ACC112 (cell line): ENCODE measurements at regions not wholly inside any gene's neighbourhood (a gene's known extent, or its start where the extent isn't known, plus 50 kb on each side); places are given as distances from the start of the nearest gene placed in this dataset.

Source experiments
- H2AFZ ChIP-seq: fragments of 200-600 bp; sonication (generic); one replicate; pipeline ENCODE4 v1.6.0; 2017; ENCODE audit warnings: antibody characterized with exemption, low read length; ENCODE audit not compliant: unreplicated experiment
- H3K27ac ChIP-seq: fragments of 200-600 bp; sonication (generic); 2 replicates; pipeline ENCODE4 v1.5.1; 2014; ENCODE audit warnings: low read depth, mild to moderate bottlenecking, antibody characterized with exemption, low read length, moderate library complexity
- H3K27me3 ChIP-seq: fragments of 200-600 bp; sonication (generic); 2 replicates; pipeline ENCODE4 v1.6.1; 2014; ENCODE audit warnings: mild to moderate bottlenecking, antibody characterized with exemption, low read length, moderate library complexity, mixed read lengths; ENCODE audit not compliant: insufficient read depth
- H3K36me3 ChIP-seq: fragments of 200-600 bp; sonication (generic); 2 replicates; pipeline ENCODE4 v1.6.1; 2016; ENCODE audit warnings: mild to moderate bottlenecking, antibody characterized with exemption, low read length, moderate library complexity, mixed read lengths; ENCODE audit not compliant: insufficient read depth
- H3K4me1 ChIP-seq: fragments of 200-600 bp; sonication (generic); one replicate; pipeline ENCODE4 v1.6.1; 2016; ENCODE audit warnings: low read length, mixed read lengths; ENCODE audit not compliant: insufficient read depth, unreplicated experiment, control insufficient read depth
- H3K4me3 ChIP-seq: fragments of 200-600 bp; sonication (generic); 2 replicates; pipeline ENCODE4 v1.5.1; 2014; ENCODE audit warnings: mild to moderate bottlenecking, low read depth, low read length
- H3K79me2 ChIP-seq: fragments of 200-600 bp; sonication (generic); one replicate; pipeline ENCODE4 v1.6.0; 2016; ENCODE audit warnings: low read length; ENCODE audit not compliant: control insufficient read depth, unreplicated experiment, insufficient read depth

DNA sequence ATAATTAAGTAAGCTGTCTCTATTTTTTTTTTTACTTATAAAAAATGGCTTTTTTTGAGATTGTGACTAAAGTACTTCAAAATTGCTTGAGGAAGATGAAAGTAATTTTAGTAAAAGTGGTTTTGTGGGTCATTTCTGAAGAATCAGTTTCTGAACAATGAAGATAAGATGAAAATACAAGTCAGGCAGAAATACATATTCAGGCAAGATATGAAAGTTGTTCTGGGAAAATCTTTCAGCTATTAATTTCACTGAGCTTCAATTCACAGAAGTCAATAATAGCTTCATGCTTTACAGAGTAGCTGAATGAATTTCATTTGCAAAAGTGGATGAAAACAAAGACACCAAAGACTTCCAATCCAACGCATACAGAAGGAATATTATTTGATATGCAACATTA is 305.2 kb upstream of the ARSJ start:
- H2AFZ ChIP-seq = no peak overlapping the region
- H3K4me1 ChIP-seq = peaks cover 16% of the 10 kb centered on the region
- no peaks in the 10 kb centered on the region for H3K27me3 ChIP-seq

GRCh38 chr4:114286262-114286810 is 306.9 kb upstream of the ARSJ start:
- Histone ChIP-seq H3K4me1 (peaks cover 16% of the 10 kb centered on the region), H3K27me3 (no peaks in the 10 kb centered on the region), H3K79me2 (no peaks in the 10 kb centered on the region), H3K4me3 (peak overlapping the region; percentile 24; the same call in 1 of the 2 replicates), H3K36me3 (no peaks in the 10 kb centered on the region), H3K27ac (peak overlapping the region; percentile 18; the same call in 1 of the 2 replicates), H2AFZ (peak overlapping the region; percentile 56)

More for the DNA sequence above, 305.2 kb upstream of the ARSJ start:
- no peaks in the 10 kb centered on the region for H3K79me2 ChIP-seq
- no peak overlapping the region for H3K4me3 ChIP-seq
- no peaks in the 10 kb centered on the region for H3K36me3 ChIP-seq
- H3K27ac ChIP-seq = no peak overlapping the region

- Histone ChIP-seq H3K27ac (no peak overlapping the region), H3K4me3 (no peak overlapping the region), H3K36me3 (no peaks in the 10 kb centered on the region), H3K4me1 (peaks cover 8% of the 10 kb centered on the region), H3K79me2 (no peaks in the 10 kb centered on the region), H3K27me3 (no peaks in the 10 kb centered on the region), H2AFZ (no peak overlapping the region)
Measured at GRCh38 chr4:114287079-114287696, 307.7 kb upstream of the ARSJ start.

GRCh38 chr4:114296126-114296525 is 302.5 kb upstream of the UGT8 start:
- Histone ChIP-seq H3K36me3 (no peaks in the 10 kb centered on the region), H3K79me2 (no peaks in the 10 kb centered on the region), H3K4me3 (no peak overlapping the region), H3K27ac (no peak overlapping the region), H2AFZ (no peak overlapping the region), H3K27me3 (no peaks in the 10 kb centered on the region), H3K4me1 (no peaks in the 10 kb centered on the region)

GRCh38 chr4:114302472-114302871 is 296.1 kb upstream of the UGT8 start:
- H3K36me3 ChIP-seq = no peaks in the 10 kb centered on the region
- H3K27me3 ChIP-seq = no peaks in the 10 kb centered on the region
- H3K27ac ChIP-seq = no peak overlapping the region
- no peaks in the 10 kb centered on the region for H3K79me2 ChIP-seq
- H2AFZ ChIP-seq = peak overlapping the region; percentile 88
- no peaks in the 10 kb centered on the region for H3K4me1 ChIP-seq
- peak overlapping the region; percentile 44; the same call in 1 of the 2 replicates for H3K4me3 ChIP-seq

GRCh38 chr4:114304046-114304445 is 294.6 kb upstream of the UGT8 start:
- H3K27ac ChIP-seq = no peak overlapping the region
- H3K79me2 ChIP-seq = no peaks in the 10 kb centered on the region
- no peaks in the 10 kb centered on the region for H3K36me3 ChIP-seq
- no peaks in the 10 kb centered on the region for H3K4me1 ChIP-seq
- H2AFZ ChIP-seq = peak overlapping the region; percentile 32
- no peak overlapping the region for H3K4me3 ChIP-seq
- no peaks in the 10 kb centered on the region for H3K27me3 ChIP-seq

- Histone ChIP-seq H3K36me3 (no peaks in the 10 kb centered on the region), H3K79me2 (no peaks in the 10 kb centered on the region), H3K4me3 (no peak overlapping the region), H2AFZ (peak overlapping the region; percentile 32), H3K4me1 (no peaks in the 10 kb centered on the region), H3K27ac (no peak overlapping the region), H3K27me3 (no peaks in the 10 kb centered on the region)
Measured at GRCh38 chr4:114304567-114304966, 294.0 kb upstream of the UGT8 start.

DNA sequence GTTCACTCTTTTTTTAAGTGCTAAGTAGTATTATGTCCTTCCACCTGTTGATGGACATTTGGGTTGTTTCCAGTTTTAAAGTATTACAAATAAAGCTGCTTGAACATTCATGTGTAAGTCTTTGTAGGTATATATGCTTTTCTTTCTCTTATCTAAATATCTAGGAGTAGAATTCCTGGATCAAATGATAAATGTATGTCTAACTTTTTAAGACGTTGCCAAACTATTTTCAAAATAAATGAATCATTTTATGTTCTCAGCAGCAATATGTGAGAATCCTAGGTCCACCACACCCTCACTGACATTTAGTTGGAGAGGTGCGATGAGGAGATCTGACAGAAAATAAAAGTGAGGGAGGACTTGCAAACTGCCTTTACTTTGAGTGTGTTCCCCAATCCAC is 291.7 kb upstream of the UGT8 start:
- Histone ChIP-seq H3K27me3 (no peaks in the 10 kb centered on the region), H2AFZ (no peak overlapping the region), H3K4me3 (no peak overlapping the region), H3K4me1 (no peaks in the 10 kb centered on the region), H3K79me2 (no peaks in the 10 kb centered on the region), H3K36me3 (no peaks in the 10 kb centered on the region), H3K27ac (no peak overlapping the region)

GRCh38 chr4:114310296-114310925 is 288.2 kb upstream of the UGT8 start:
- Histone ChIP-seq H3K36me3 (no peaks in the 10 kb centered on the region), H3K4me3 (no peak overlapping the region), H3K79me2 (no peaks in the 10 kb centered on the region), H3K27me3 (no peaks in the 10 kb centered on the region), H2AFZ (no peak overlapping the region), H3K4me1 (no peaks in the 10 kb centered on the region), H3K27ac (no peak overlapping the region)

- H3K79me2 ChIP-seq = no peaks in the 10 kb centered on the region
- H3K4me3 ChIP-seq = no peak overlapping the region
- H2AFZ ChIP-seq = no peak overlapping the region
- H3K36me3 ChIP-seq = no peaks in the 10 kb centered on the region
- no peak overlapping the region for H3K27ac ChIP-seq
- no peaks in the 10 kb centered on the region for H3K4me1 ChIP-seq
- no peaks in the 10 kb centered on the region for H3K27me3 ChIP-seq
Measured at GRCh38 chr4:114311787-114312186, 286.8 kb upstream of the UGT8 start.

DNA sequence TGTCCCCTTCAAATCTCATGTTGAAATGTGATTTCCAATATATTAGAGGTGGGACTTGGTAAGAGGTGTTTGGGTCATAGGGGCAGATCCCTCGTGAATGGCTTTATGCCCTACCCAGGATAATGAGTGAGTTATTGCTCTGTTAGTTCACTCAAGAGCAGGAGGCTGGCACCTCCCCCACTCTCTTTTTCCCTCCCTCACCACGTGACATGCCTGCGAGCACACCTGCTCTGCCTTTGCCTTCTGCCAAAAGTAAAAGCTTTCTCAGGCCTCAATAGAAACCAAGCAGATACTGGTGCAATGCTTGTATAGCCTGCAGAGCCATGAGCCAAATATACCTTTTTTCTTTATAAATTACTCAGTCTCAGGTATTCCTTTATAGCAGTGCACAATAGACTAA is 286.3 kb upstream of the UGT8 start:
- Histone ChIP-seq H3K79me2 (no peaks in the 10 kb centered on the region), H3K4me3 (no peak overlapping the region), H3K4me1 (no peaks in the 10 kb centered on the region), H3K27ac (no peak overlapping the region), H3K36me3 (no peaks in the 10 kb centered on the region), H2AFZ (no peak overlapping the region), H3K27me3 (no peaks in the 10 kb centered on the region)
